Adrenal gland (tissue), 5 donors: ENCODE measurements at regions not wholly inside any gene's neighbourhood (a gene's known extent, or its start where the extent isn't known, plus 50 kb on each side); places are given as distances from the start of the nearest gene placed in this dataset.

Source experiments
- POLR2A ChIP-seq, 2 donors: fragments of 450-650 bp; IDR thresholded peaks; one replicate each; pipeline ENCODE4 v1.6.1; 2017; ENCODE audit warnings: antibody characterized with exemption in 2 of 2, mild to moderate bottlenecking in 2 of 2, moderate library complexity in 1 of 2
- TF ChIP-seq, protein P1 (sequence below), 6 experiments: fragments of 450-650 bp in 4 of 6; fragments of 200-600 bp in 2 of 6; sonication (generic) in 1 of 6; IDR thresholded peaks; 1 replicate in 5 of 6; 2 replicates in 1 of 6; pipeline versions ENCODE4 v1.5.1 to v1.8.0; 2016 to 2021; ENCODE audit warnings: antibody characterized with exemption in 6 of 6, mild to moderate bottlenecking in 2 of 6, moderate library complexity in 1 of 6
- donor health status: DM: no; HTN: no; CAD: no.

DNA sequence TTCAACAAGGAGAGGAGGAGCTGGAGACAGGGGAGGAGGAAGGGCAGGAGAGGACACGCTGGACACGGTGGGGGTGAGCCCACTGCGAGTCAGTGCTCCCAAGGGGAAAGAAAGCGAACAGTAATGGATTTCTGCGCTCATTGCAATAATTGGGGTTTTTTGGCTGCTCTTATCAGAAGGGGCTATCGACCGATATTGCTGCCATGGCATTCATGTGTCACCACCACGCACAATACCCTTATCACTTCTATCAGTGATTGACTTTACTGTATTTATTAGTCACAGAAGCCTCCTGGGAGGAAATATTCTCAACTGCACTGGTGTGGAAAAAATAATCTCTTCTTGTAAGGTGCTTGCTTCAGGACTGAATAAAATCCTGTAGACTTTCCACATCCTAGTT, 55.8 kb downstream of the CEP43 start:
- TF ChIP-seq, protein P1, sequence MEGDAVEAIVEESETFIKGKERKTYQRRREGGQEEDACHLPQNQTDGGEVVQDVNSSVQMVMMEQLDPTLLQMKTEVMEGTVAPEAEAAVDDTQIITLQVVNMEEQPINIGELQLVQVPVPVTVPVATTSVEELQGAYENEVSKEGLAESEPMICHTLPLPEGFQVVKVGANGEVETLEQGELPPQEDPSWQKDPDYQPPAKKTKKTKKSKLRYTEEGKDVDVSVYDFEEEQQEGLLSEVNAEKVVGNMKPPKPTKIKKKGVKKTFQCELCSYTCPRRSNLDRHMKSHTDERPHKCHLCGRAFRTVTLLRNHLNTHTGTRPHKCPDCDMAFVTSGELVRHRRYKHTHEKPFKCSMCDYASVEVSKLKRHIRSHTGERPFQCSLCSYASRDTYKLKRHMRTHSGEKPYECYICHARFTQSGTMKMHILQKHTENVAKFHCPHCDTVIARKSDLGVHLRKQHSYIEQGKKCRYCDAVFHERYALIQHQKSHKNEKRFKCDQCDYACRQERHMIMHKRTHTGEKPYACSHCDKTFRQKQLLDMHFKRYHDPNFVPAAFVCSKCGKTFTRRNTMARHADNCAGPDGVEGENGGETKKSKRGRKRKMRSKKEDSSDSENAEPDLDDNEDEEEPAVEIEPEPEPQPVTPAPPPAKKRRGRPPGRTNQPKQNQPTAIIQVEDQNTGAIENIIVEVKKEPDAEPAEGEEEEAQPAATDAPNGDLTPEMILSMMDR (IDR thresholded peaks at IDR 0.05), result no peak
- TF ChIP-seq POLR2A (IDR thresholded peaks at IDR 0.05), result no peak
